GM21423 (cell line): ENCODE measurements at regions not wholly inside any gene's neighbourhood (a gene's known extent, or its start where the extent isn't known, plus 50 kb on each side); places are given as distances from the start of the nearest gene placed in this dataset.

Experiments used
- ATAC-seq: cut with Tn5 transposase; IDR thresholded peaks from one replicate; pipeline ENCODE4 v1.9.1; 2021; ENCODE audit warnings: mild to moderate bottlenecking, moderate library complexity; ENCODE audit not compliant: unreplicated experiment

DNA sequence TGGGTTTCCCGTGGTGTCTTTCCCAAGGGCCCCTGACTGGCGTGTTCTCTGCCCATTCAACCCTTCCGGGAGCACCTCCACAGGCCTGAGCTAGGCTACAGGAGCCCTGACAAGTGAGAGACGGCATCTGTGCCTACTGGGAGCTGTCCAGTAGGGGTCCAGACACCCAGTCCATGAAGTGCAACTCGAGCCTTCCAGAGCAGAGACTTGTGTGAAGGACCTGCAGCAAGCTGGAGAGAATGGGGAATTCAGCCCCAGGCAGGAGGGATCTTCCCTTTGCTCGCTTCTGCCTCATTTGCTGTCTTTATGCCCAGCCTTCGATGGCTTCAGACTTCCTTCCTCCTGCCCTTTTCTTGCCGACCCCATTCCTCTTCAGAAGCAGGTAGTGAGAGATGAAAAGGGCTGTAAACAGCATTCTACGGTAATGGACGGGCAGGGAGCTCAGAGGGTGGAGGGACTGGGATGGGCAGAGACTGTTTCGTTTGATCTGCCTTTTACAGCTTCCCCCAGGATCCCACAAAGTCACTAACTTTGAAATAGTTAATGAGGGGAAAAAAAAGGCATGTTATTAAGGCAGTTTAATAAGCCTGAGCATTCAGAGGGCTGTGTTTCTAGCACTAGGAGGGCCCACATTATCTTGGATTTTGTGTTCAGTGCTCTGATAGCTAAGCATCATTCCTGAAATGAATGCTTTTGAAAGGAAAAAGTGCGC is 327.6 kb downstream of the FGF9 start:
- ATAC-seq = no peak

DNA sequence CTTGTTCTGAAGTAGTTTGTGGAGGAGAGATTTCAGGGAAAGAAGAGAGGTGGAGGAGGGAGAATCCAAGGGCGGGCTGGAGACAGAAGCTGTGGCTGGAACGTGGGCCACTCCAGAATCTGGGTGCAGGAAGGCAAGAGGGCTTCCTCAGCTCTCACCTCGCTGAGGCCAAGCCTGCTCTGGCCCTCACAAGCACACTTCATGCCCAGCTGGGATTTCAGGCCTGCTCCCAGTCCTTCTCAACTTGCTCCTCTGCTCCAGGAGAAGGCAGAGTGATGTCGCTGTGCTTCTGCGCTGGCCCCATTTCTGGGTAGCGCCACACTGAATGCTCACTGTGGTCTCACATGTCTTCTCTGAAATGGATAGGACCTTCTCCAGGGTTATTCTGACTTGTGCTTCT is 328.8 kb downstream of the FGF9 start:
- ATAC-seq = no peak

DNA sequence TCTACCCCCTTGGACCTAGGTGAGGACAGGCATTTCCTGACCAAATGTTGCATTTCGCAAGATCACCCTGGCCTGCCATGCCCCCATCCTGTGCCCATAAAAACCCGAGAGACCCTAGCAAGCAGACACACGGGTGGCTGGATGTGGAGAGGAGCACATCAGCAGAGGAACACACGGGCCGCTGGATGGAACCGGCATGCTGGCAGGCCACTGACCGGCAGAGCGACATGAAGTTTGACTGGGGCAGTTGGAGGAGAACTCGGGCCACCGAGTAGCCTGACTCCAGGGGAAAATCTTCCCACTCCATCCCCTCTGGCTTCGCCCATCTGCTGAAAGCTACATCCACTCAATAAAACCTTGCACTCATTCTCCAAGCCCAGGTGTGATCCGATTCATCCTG is 329.3 kb downstream of the FGF9 start:
- ATAC-seq = no peak

DNA sequence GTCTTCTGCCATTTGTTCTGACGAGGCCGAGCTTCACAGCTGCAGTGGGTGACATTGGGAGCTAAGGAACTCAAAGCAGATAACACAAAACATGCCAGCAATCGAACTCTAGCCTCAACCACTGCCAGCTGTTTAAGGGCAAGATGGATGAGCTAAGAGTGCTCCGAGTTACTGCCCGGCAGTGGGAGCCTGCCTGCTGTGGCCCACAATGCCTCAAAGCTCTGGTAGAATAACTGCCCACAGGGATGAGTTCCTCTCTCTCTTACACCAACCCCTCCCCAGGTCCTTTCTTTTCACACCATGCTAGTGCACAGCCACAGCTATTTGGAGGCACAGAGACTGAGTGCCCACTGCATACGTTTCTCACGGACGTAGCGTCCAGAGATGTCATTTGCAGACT is 330.5 kb downstream of the FGF9 start:
- ATAC-seq = no peak

DNA sequence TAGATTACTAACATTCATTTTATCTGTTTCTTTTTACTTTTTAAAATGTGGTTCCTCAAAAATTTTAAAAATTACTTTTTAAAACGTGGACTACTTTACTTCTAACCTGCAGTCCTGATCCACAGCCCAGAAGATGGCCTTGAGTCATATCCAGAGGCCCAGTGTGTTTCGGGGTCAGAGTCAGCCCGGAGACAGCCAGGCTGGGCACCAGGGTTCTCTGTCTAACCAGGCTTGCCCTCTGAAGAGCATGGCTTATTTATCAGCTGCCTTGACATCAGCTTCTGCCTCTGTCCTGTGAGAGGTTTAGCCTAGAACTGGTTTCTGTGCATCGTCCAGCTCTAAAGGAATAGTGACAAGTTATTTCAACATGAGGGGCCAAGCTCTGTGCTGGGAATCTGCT is 332.0 kb downstream of the FGF9 start:
- ATAC-seq = no peak

DNA sequence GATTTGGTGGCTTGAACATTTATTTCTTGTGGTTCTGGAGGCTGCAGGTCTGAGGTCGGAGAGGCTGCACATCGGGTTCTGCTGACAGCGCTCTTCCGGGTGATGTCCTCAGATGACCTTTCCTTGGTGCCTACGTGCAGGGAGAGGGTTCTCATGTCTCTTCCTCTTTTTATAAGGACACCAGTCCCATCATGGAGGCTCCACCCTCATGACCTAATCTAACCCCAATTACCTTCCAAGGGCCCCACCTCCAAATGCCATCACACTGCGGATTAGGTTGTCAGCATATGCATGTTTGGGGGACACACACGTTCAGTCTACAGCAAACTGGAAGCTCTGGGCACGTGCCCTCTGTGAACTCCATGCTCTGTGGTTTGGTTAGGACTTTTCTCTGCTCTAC is 338.6 kb downstream of the FGF9 start:
- no peak for ATAC-seq

DNA sequence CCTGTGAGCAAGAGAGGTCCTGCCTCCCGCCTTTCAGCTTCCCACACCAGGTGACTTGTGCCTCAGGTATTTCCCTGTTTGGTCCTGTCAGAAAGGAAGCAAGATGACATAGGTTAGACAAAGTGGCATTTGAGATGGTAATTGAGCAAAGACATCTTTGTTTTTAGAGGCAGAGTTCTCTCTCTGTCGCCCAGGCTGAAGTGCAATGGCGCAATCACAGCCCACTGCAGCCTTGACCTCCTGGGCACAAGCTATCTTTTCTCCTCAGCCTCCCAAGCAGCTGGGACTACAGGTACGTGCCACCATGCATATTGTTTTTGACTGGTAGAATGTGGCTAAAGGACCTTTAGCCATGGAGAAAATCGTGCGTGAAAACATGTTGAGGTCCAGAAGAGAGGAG is 339.1 kb downstream of the FGF9 start:
- no peak for ATAC-seq

DNA sequence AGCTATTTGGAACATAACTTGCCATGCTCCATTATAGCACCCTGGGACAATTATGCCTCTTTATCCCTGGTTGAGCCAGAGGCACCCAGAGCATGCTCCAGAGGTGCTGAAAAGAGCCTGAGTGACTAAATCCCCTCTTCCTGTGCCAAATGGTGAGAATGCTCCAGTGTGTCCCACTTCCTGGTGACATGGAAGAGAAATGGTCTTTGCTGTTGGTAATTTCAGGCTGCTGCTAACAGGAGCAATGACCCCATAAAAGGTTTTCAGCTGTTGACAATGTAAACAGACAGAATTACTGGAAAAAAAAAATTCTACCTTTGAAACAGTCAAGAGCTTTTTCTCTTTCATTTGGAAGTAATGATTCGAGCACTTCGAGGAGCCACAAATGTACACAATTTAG is 341.8 kb downstream of the FGF9 start:
- ATAC-seq = no peak

DNA sequence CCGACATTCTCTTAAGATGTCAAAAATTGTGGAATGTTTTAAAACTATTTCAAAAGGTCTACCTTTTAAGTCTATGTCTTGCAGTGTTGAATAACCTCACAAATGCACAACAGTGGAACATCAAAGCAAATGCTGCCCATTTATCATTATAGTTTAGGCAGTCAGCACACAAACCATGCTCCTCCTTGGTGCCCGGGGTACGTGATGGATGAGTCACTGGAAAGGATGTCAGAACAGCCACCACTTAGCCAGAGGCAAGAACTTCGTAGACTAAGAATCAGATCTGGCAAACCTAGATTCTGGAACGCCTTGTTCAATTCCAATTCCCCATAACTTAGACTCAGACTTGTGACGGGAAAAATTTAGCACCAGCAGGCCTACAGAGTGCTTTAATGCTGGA is 343.6 kb downstream of the FGF9 start:
- no peak for ATAC-seq

DNA sequence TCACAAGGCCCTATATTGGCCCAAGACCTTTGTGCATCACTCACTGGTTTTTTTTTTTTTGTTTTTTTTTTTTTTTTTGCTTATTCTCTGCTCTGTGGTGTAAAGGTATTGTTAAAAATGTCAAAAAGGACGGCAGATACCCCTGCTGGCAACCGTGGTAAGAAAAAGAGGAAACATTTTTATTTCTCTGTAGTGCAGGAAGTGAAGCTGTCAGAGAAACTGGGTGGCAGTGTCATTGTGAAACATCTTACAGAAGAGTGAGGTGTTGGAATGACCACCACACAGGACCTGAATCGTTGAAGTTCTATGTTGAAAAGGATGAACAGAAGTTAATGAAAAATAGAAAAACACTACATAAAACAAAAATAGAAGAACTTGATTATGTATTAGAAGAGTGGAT is 346.4 kb downstream of the FGF9 start:
- ATAC-seq = peak; percentile 96

DNA sequence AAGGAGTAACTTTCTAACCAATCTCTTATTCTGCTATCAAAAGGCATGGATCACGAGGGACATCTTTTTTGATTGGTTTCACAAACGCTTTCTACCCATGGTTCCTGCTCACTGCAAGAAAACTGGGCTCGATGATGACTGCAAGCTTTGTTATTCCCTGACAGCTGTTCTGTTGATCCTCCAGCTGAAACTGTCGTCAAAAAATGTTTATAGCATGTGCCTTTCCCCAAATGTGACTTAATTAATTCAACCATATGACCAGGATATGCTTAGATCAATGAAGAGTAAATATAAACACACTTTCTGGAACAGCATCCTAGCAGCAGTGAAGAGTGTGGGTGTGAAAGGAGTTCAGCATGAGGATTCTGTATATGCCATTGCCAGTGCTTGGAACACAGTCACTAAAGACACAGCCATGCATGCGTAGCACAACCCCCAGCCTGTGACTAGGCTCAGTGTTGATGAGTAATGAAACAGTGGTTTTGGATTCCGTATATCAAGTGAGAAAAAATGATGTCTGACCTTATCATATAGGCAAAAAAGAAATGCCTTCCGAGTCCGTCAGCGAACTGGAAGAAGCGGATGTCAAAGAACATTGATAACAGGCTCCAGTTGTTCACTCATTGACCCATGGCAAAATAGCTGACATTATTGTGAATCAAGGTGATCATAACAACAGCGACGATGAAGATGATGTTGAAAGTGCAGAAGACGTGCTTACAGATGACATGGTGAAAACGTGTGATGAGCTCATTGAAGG is 347.4 kb downstream of the FGF9 start:
- no peak for ATAC-seq

DNA sequence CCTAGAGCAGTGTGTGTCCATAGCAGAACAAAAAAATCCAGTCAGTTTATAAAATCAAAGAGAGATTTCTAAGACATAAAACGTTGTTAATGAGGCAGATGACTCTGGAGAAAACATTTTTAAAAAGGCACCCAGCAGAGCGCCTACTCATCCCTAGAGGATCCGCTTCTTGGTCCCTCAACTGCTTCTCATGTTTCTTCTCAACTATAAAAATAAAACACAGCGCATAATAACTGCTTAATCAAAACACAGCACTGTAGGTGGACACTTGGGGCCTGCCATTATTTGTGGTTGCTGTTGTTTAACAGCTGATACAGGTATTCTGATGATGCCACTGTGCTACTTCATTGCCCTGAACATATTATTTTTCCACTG is 347.9 kb downstream of the FGF9 start:
- no peak for ATAC-seq

DNA sequence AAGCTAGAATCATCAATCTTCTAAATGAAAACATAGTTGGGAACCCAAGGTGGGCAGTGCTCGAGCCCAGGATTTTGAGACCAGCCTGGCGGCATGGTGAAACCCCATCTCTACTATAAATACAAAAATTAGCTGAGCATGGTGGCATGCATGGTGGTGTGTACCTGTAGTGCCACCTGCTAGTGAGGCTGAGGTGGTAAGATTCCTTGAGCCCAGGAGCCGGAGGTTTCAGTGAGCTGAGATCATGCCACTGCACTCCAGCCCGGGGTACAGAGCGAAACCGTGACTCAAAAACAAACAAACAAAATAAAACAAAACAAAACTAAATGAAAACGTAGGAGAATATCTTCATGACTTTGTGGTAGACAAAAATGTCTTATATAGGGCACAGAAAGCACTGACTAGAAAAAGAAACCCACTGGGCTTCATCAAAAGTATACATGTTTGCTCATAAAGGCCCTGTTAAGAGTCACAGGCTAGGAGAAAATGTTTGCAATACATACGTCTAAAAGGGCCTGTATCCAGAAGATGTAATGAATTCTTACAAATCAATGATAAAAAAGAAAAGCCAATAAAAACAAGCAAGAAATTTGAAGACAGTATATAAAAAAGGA is 353.6 kb downstream of the FGF9 start:
- ATAC-seq = no peak

DNA sequence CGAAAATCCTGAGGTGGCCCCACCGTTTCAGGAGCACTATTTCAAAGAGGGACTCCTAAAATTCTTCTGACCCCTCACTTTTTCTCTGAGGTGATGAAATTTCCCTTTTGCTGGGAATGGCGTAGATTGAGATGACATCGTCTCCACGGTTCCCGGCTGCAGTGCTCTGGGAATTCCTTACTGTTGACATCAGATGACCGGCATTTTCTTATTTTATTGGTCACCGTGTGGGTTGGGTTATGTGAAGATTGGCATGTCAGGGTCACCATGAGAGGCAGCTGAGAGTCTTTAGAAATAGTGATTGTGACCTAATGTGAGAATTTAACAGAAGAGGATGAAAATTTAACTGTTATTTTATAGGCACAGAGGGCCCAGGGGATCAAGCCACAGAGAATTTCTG is 356.7 kb downstream of the FGF9 start:
- ATAC-seq = no peak

DNA sequence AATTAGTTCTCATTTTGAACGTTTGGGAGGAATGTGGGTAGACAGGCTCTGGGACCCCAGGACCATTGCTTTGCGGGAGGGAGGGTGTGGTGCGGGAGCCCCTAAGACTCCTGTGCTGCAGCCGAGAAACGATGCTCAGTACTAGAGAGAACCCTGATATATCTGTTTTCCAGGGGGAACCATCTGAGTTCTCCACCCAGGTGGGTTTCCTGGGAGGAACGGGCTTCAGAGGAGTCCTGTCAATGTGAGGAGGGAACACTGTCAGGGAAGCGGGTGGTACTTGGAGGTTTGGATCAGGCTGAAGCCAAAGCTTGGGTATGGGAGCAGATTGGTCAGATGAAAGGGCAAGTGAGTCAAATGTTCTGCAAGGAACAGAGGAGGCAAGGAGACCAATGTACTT is 358.0 kb downstream of the FGF9 start:
- no peak for ATAC-seq

DNA sequence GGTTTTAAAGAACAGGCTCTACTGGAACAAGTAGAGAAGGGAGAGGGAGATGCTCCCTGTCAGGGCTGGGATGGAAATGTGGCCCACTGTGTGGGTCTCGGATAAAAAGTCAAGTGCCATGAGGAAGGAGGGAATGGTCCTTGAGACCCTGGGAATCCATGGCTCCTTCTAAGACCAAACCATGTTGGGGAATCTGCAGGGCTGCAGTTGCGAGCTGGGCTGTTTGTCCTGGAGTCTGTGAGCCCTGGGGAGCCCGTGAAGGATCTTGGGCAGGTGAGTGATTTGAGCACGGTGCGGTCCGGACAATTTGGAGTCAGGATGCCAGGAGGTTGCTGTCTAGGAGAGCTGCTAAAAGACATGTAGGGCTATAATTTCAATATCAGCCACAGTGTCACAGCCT is 359.4 kb downstream of the FGF9 start:
- ATAC-seq = no peak

DNA sequence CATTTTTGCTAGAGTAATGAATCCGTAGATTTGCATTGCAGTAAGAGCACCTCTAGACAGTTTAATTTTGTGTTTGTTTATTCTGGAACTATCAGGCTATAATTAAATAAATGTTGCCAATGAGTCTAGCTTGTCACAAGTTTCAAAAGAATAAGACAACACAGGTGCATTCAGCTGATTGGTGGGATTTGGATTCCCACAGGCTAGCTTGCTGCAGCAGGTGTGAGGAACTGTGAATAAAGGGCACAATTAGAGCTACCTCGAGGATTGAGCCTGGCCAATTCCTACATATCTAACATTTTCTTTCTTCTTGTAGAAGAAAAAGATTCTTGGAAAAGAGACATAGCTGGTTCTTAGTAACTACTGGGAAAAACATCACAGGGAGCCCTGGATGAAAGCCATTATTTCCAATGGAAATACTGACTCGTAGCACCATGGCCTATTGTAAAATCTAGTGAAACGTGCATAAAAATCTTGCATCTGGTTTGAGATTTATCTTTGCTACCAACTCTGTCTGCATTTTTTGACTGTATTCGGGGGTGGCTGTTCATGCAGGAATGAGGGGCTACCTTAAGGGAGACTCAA is 360.9 kb downstream of the FGF9 start:
- ATAC-seq = no peak

DNA sequence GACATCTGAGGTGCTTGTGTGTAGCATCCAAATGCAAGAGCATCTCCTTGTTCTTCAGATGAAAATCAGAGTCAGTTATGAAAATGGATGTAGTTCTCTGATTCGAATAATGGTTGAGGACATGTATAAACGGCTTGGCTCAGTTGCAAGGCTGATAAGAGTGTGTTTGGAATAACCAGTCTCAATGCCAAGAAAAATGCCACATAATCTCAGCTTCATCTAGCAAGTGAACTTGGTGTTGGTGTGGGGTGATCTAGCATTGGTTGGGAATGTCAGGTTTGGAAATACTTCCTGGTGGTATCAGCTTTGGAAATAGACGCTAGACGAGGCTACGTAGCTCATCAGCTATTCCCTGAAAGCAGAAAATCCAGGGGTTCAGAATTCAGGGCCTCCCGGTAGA is 362.0 kb downstream of the FGF9 start:
- no peak for ATAC-seq

DNA sequence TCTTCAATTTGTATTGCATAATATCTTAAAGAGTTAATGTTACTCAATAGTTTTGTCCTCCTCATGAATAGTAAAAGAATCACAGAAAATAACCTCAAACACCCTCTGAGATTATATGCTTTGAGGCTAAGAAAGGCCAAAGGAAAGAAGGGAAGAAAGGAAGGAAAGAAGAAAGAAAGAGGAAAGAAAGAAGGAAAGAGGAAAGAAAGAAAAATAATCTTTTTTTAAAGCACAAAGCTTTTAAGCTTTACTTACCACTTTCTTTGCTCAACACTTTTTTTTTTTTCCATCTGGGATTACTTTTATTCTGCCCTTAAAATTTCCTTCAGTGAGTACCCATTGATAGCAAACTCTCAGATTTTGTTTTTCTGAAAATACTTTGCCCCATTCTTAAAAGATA is 369.1 kb downstream of the FGF9 start:
- no peak for ATAC-seq

DNA sequence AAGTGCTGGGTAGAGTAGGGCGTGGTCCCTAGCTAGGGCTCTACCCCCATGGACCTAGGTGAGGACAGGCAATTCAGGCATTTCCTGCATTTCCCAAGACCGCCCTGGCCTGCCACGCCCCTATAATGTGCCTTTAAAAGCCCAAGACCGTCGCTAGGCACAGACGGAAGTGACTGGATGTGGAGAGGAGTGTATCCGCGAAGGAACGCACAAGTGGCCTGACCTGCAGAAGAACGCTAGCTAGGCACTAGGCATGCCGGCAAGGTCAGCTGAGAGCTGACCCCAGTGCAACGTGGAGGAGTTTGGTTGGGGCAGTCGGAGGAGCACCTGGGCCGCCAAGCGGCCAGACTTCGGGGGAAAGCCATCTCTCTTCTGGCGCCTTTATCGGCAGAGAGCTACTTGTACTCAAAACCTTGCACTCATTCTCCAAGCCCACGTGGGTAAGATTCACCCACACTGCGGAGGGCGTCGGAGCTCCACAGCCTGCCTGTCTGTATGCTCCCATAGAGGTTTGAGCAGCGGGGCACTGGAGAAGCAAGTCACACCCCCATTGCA is 370.0 kb downstream of the FGF9 start:
- ATAC-seq = peak; percentile 49

DNA sequence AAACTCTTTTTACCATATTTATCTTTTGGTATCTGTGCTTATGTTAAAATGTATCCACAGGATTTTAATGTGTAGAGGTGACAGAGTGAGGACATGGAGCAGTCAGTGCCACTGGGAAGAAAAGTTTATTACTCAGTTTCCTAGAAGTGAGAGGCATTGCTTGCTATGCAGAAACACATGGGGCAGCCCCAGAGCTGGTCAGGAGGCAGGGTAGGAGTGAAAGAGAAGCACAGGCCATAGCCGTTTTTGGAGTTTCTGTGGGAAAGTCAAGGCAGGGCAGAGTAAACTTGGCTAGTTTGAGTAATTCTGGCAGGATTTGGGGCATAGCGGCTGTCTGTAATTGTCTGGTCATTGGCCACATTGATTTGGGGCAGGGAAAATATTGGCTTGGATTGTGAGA is 370.9 kb downstream of the FGF9 start:
- ATAC-seq = no peak
